ENCODE measurements at regions not wholly inside any gene's neighbourhood (a gene's known extent, or its start where the extent isn't known, plus 50 kb on each side); places are given as distances from the start of the nearest gene placed in this dataset.

GRCh38 chr2:157931542-157931941 lies 55.4 kb upstream of the ACVR1 start:
- TF ChIP-seq MYC (IDR thresholded peaks at IDR 0.05; ENCODE audit: low read depth, low read length): no peak
- TF ChIP-seq MAX (IDR thresholded peaks at IDR 0.05; ENCODE audit: low read depth, low read length): no peak
- no peak for TF ChIP-seq CTCF (IDR thresholded peaks at IDR 0.05; ENCODE audit: low read depth, low read length)
- no peak for TF ChIP-seq POLR2A (IDR thresholded peaks at IDR 0.05; ENCODE audit: extremely low read depth, insufficient read length)
- H3K4me3 ChIP-seq (ENCODE audit: low read depth, low read length): no peak overlapping the region
- DNase-seq (ENCODE audit: low read depth): no peak

- no peak for TF ChIP-seq MAX (IDR thresholded peaks at IDR 0.05; ENCODE audit: low read depth, low read length)
- TF ChIP-seq POLR2A (IDR thresholded peaks at IDR 0.05; ENCODE audit: extremely low read depth, insufficient read length): no peak
- no peak for TF ChIP-seq MYC (IDR thresholded peaks at IDR 0.05; ENCODE audit: low read depth, low read length)
- no peak for TF ChIP-seq CTCF (IDR thresholded peaks at IDR 0.05; ENCODE audit: low read depth, low read length)
- no peak for DNase-seq (ENCODE audit: low read depth)
- no peak overlapping the region for H3K4me3 ChIP-seq (ENCODE audit: low read depth, low read length)
Measured at GRCh38 chr2:157930728-157931127, 54.6 kb upstream of the ACVR1 start.

GRCh38 chr2:157929871-157930667 lies 53.9 kb upstream of the ACVR1 start:
- peak; percentile 38 for DNase-seq (ENCODE audit: low read depth)
- no peak for TF ChIP-seq MYC (IDR thresholded peaks at IDR 0.05; ENCODE audit: low read depth, low read length)
- no peak for TF ChIP-seq POLR2A (IDR thresholded peaks at IDR 0.05; ENCODE audit: extremely low read depth, insufficient read length)
- peak; percentile 56 for TF ChIP-seq MAX (IDR thresholded peaks at IDR 0.05; ENCODE audit: low read depth, low read length)
- no peak overlapping the region for H3K4me3 ChIP-seq (ENCODE audit: low read depth, low read length)

GRCh38 chr2:157928372-157928771 lies 52.2 kb upstream of the ACVR1 start:
- no peak overlapping the region for H3K4me3 ChIP-seq (ENCODE audit: low read depth, low read length)
- no peak for DNase-seq (ENCODE audit: low read depth)
- no peak for TF ChIP-seq MYC (IDR thresholded peaks at IDR 0.05; ENCODE audit: low read depth, low read length)
- no peak for TF ChIP-seq MAX (IDR thresholded peaks at IDR 0.05; ENCODE audit: low read depth, low read length)
- no peak for TF ChIP-seq CTCF (IDR thresholded peaks at IDR 0.05; ENCODE audit: low read depth, low read length)
- no peak for TF ChIP-seq POLR2A (IDR thresholded peaks at IDR 0.05; ENCODE audit: extremely low read depth, insufficient read length)

- TF ChIP-seq MYC (IDR thresholded peaks at IDR 0.05; ENCODE audit: low read depth, low read length) (no peak), MAX (IDR thresholded peaks at IDR 0.05; ENCODE audit: low read depth, low read length) (no peak), CTCF (IDR thresholded peaks at IDR 0.05; ENCODE audit: low read depth, low read length) (no peak), POLR2A (IDR thresholded peaks at IDR 0.05; ENCODE audit: extremely low read depth, insufficient read length) (no peak)
- no peak for DNase-seq (ENCODE audit: low read depth)
- no peak overlapping the region for H3K4me3 ChIP-seq (ENCODE audit: low read depth, low read length)
Measured at GRCh38 chr2:157927155-157927554, 51.0 kb upstream of the ACVR1 start.

Data from NB4 (cell line).